ENCODE measurements at regions not wholly inside any gene's neighbourhood (a gene's known extent, or its start where the extent isn't known, plus 50 kb on each side); places are given as distances from the start of the nearest gene placed in this dataset.

DNA sequence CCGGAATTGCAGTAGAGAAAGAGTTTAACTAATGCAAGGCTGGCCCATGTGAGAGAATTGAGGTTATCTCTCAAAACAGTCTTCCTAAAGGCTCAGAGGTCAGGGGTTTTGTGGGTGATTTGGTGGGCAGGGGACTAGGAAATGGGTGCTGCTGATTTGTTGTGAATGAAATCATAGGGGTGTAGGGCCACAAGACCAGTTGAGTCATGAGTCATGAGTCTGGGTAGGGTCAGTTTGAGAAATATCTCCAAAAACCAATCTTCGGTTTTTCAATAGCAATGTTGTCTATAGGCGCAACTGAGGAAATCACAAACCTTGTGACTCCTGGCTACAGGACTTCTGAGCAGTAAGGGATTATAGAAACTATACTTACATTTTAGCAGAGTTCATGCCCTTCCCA is 460.0 kb upstream of the NRP1 start:
- 0 to 100% (median 50%) methylated on average over 1 to 3 of the region's 3 CpGs; no CpG with 5 or more reads in 1 of the 10 experiments for WGBS, 10 experiments
- in situ Hi-C loops (cut with MboI; ENCODE audit: low pct_unique_long_range_greater_than_20kb in 2 of 9, low sequenced_read_pairs in 9 of 9, unreplicated experiment in 9 of 9): no loop called here
- no peak overlapping the region for H3K4me3 ChIP-seq
- no peak for ATAC-seq (replicated peaks in 6 of 8)
- H3K27ac ChIP-seq: no peak overlapping the region
- peaks cover 20 to 26% of the 10 kb centered on the region in 2 donors for H3K4me1 ChIP-seq (replicated peaks in 1 of 2)

DNA sequence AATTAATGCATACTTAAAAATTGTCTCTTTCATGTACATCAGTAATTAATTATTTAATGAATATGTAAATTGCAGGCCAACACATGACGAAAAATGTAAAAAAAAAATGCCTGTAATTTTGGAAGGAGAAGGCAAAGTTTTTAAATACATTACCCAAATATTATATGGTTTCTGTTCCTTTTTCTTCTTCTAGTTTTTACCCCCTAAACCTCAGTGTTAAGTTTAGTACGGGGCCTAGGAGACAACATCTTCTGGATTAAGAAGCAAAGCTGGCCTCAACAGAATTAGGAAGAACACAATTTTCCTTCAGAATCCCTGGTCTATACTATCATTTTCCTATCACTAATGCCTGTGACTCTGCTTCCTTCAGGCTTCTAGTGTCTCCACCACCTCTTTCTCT is 459.3 kb upstream of the NRP1 start:
- Histone ChIP-seq H3K4me1 (replicated peaks in 1 of 2) (peaks cover 16 to 22% of the 10 kb centered on the region in 2 donors), H3K27ac (no peak overlapping the region), H3K4me3 (no peak overlapping the region)
- in situ Hi-C loops (cut with MboI; ENCODE audit: low pct_unique_long_range_greater_than_20kb in 2 of 9, low sequenced_read_pairs in 9 of 9, unreplicated experiment in 9 of 9): no loop called here
- ATAC-seq (replicated peaks in 6 of 8): no peak
- 41 to 100% (median 91%) methylated on average over 1 to 2 of the region's 2 CpGs; no CpG with 5 or more reads in 2 of the 10 experiments for WGBS, 10 experiments

DNA sequence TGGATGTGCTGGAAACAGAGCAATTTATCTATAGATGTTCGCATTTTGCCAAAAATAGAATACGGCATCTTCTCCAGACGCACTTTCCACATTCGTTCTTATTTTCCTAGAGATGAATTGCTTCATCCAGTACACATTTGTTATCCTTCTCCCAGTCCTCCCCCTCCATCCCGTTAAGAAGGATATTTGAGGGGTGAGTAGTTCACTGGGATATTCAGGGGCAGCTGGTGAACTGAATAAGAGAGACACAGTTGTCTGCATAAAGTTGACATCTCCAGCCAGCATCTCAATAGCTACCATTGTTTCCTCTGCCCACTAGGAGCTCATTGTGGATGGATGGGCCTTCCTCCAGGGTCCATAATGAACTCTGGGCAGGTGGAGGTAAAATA is 456.8 kb upstream of the NRP1 start:
- in situ Hi-C loops (cut with MboI; ENCODE audit: low pct_unique_long_range_greater_than_20kb in 2 of 9, low sequenced_read_pairs in 9 of 9, unreplicated experiment in 9 of 9): no loop called here
- no peak overlapping the region for H3K27ac ChIP-seq
- no peak overlapping the region for H3K4me3 ChIP-seq
- peak in 2 of 8 experiments; percentile 32 to 45 for ATAC-seq (replicated peaks in 6 of 8)
- 7 to 100% (median 65%) methylated on average over 1 to 5 of the region's 5 CpGs for WGBS, 10 experiments
- peaks cover 16 to 17% of the 10 kb centered on the region in 2 donors for H3K4me1 ChIP-seq (replicated peaks in 1 of 2)

DNA sequence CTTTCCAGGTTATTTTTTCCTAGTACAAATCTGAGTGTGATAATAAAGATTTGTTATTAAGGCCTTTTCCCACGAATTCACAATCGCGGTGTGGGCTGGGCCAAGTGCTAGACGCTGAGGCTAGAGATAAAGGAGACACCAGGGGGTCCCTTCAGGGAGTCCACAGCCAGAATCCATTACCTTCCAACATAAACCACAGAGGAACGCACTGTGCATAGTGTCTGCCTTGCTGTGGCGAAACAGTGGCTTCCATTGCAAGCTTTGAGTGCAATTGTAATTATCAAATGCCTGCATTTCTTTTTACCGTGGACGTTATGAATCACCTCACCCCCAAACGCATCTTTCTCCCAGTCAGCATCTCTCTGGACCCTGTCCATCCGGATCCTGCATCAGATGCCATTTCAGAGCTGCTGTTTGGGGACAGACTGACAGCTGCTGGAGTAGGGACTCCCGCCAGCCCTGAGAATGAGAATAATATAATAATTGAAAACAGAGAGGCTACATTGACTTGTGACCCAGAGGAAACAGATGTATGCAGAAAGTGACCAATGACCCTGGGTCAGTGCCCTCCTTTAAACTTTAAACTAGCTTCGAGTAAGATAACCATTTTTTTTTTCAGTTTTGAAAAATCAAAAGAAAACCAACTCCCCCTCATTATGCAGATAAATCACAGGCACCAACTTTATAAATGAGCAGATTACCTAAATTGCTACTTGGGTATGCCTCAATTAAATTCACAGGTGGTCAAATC is 456.2 kb upstream of the NRP1 start:
- peak in 4 of 8 experiments; percentile 27 to 56 (median 41) for ATAC-seq (replicated peaks in 6 of 8)
- in situ Hi-C loops (cut with MboI; ENCODE audit: low pct_unique_long_range_greater_than_20kb in 2 of 9, low sequenced_read_pairs in 9 of 9, unreplicated experiment in 9 of 9): no loop called here

DNA sequence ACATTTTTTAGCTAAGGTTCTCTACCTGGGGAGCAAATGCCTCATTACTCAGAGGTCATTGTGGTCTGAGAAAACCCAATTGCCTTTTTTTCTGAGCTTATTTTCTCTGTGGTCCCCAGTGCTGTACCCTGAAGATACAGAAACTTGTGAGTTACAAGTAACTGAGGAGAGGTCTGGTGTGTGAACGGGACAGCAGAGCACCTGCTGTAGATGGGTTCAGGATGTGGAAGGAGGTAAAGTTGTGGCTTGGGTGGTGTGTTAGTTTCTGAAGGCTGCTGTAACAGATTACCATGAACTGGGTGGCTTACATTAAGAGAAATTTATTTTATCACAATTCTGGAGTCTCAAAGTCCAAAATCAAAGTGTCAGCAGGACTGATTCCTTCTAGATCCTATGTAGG is 449.1 kb upstream of the NRP1 start:
- ATAC-seq (replicated peaks in 6 of 8): no peak
- Histone ChIP-seq H3K4me1 (replicated peaks in 1 of 2) (no peaks in the 10 kb centered on the region), H3K4me3 (no peak overlapping the region), H3K27ac (no peak overlapping the region)
- 13 to 100% (median 80%) methylated on average over 1 of the region's 1 CpG; no CpG with 5 or more reads in 3 of the 10 experiments for WGBS, 10 experiments
- in situ Hi-C loops (cut with MboI; ENCODE audit: low pct_unique_long_range_greater_than_20kb in 2 of 9, low sequenced_read_pairs in 9 of 9, unreplicated experiment in 9 of 9): no loop called here

More for the DNA sequence above, 456.2 kb upstream of the NRP1 start:
- Histone ChIP-seq H3K4me1 (replicated peaks in 1 of 2) (peaks cover 16 to 17% of the 10 kb centered on the region in 2 donors), H3K27ac (peak overlapping the region in 1 of 2 donors; percentile 19), H3K4me3 (no peak overlapping the region)
- 0 to 75% (median 15%) methylated on average over 1 to 10 of the region's 12 CpGs; no CpG with 5 or more reads in 1 of the 10 experiments for WGBS, 10 experiments

DNA sequence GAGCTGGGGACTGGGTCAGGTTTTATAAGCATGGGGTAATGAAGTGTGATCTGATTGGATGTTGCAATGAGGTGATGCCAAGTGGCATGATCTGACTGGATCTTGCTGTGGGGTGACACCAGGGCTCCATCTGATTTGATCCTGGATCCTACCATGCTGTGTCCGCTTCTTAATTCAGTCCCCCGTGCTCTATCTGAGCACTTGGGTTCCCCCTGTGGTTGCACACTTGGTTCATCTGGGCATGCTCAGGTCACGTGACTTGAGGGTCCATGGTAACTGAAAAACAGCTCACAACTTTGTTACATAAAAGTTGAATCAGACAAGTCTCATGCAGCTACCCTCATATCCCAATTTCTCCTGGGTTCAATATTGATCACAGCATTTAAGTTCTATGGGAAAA is 448.6 kb upstream of the NRP1 start:
- in situ Hi-C loops (cut with MboI; ENCODE audit: low pct_unique_long_range_greater_than_20kb in 2 of 9, low sequenced_read_pairs in 9 of 9, unreplicated experiment in 9 of 9): no loop called here
- H3K4me3 ChIP-seq: no peak overlapping the region

DNA sequence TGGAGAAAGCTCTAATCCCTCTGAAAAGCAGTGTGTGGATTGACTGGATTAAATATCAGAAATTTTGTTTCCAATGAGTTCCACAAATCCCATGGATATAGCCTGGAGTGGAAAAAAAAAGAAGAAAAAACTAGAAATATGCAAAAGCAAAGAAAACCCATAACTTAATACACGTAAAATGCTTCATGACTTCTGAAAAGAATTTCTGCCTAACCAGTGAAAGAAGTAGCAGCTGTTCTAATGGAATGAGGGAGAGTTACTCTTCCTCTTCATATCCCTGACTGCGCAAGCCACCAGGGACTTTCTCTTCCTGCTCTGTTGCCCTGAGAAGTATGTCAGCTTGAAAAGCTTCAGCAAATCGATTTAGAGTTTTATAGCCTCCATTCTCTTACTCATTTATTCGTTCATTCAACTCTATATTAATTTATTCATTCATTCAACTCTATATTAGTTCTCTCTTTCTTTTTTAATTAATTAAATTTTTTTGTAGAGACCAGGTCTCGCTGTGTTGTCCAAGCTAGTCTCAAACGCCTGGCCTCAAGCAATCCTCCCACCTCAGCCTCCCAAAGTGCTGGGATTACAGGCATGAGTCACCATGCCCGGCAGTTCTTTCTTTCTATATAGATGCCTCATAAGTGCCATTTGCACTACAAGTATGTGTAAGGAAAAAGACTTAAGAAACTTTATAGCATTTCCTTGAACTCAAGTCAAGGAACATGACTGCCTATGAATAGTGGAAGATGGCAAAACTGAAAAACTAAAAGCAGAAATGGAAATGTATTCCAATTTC is 447.3 kb upstream of the NRP1 start:
- in situ Hi-C loops (cut with MboI; ENCODE audit: low pct_unique_long_range_greater_than_20kb in 2 of 9, low sequenced_read_pairs in 9 of 9, unreplicated experiment in 9 of 9): no loop called here
- 45 to 100% (median 87%) methylated on average over 3 to 7 of the region's 7 CpGs for WGBS, 10 experiments
- no peak for ATAC-seq (replicated peaks in 6 of 8)
- Histone ChIP-seq H3K4me3 (no peak overlapping the region), H3K4me1 (replicated peaks in 1 of 2) (peaks cover 0 to 8% of the 10 kb centered on the region in 2 donors), H3K27ac (no peak overlapping the region)

More for the DNA sequence above, 448.6 kb upstream of the NRP1 start:
- Histone ChIP-seq H3K27ac (no peak overlapping the region), H3K4me1 (replicated peaks in 1 of 2) (no peaks in the 10 kb centered on the region)
- no peak for ATAC-seq (replicated peaks in 6 of 8)
- WGBS, 10 experiments: 50 to 100% (median 85%) methylated on average over 1 to 3 of the region's 3 CpGs; no CpG with 5 or more reads in 2 of the 10 experiments

DNA sequence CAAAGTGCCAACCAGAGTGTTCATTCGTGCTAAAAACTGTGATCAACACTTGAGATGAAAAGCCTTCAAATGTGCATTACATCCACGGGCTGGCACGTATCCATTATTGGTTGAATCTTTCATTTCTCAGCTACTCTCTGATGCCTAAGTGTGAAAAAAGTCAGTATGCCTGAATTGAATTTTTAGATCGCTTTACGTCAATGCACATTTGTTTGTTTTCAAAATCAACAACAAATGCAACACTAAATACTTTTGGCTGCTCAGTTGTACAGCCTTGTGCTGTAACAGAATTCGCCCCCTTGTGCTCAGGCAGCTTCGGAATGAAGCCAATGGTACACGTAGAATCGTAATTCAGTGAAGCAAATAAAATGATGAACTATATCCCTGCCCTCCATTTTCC is 446.5 kb upstream of the NRP1 start:
- WGBS, 10 experiments: 30 to 100% (median 93%) methylated on average over 2 to 9 of the region's 9 CpGs; no CpG with 5 or more reads in 1 of the 10 experiments
- ATAC-seq (replicated peaks in 6 of 8): no peak
- Histone ChIP-seq H3K4me3 (no peak overlapping the region), H3K4me1 (replicated peaks in 1 of 2) (peaks cover 0 to 9% of the 10 kb centered on the region in 2 donors), H3K27ac (no peak overlapping the region)
- in situ Hi-C loops (cut with MboI; ENCODE audit: low pct_unique_long_range_greater_than_20kb in 2 of 9, low sequenced_read_pairs in 9 of 9, unreplicated experiment in 9 of 9): no loop called here

DNA sequence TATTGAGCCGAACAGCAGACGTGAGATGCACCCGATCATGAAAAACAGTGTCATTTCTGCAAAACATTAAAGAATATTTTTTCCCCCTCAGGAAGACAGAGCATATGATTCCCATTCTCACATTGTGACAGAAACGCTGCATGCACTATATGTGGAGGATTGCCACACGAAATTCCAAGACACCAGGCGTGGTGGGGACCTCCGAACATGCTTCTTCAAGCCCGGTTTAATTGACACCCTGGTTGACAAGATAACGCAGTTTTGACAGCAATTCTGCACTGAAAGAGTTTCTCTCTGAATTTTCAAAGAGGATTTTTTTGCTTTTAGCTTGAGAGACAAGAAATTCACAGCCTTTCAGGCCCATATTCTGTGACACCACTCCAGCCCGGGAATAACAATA is 442.8 kb upstream of the NRP1 start:
- no peak overlapping the region for H3K4me3 ChIP-seq
- no peak overlapping the region for H3K27ac ChIP-seq
- WGBS, 10 experiments: 0 to 82% (median 52%) methylated on average over 1 to 10 of the region's 10 CpGs; no CpG with 5 or more reads in 2 of the 10 experiments
- peaks cover 15 to 25% of the 10 kb centered on the region in 2 donors for H3K4me1 ChIP-seq (replicated peaks in 1 of 2)
- ATAC-seq (replicated peaks in 6 of 8): no peak
- in situ Hi-C loops (cut with MboI; ENCODE audit: low pct_unique_long_range_greater_than_20kb in 2 of 9, low sequenced_read_pairs in 9 of 9, unreplicated experiment in 9 of 9): no loop called here

DNA sequence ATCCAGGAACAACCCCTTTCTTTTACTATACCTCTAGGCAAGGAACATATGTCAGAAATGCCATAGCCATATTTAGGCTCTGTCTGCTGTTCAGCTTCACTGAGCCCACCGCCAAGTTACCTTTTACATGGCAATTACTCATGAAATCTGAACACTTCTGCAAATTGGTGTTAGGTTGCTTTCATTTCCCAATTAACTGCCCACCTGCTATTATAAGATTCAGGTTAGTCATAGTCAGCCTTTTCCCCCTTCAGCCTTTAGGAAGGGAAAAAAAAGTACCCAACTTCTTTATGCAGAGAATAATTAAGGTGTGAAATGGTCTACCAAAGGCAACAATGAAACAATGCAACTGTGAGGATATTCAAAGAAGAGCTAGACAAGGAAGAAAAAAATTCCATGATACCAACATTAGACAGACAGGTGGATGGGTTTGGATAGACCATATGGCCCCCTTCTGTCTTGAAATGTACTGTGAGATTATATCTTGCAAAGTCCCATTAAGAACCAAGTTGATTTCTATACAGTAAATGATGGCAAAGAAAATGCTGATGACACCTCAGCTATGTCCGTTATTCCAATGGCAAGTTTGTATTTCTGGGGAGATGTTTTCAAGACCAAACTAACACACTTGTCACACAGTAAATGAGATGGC is 442.1 kb upstream of the NRP1 start:
- Histone ChIP-seq H3K4me3 (no peak overlapping the region), H3K4me1 (replicated peaks in 1 of 2) (peaks cover 22 to 32% of the 10 kb centered on the region in 2 donors), H3K27ac (no peak overlapping the region)
- ATAC-seq (replicated peaks in 6 of 8): no peak
- 17 to 100% (median 89%) methylated on average over 1 to 2 of the region's 2 CpGs; no CpG with 5 or more reads in 2 of the 10 experiments for WGBS, 10 experiments
- in situ Hi-C loops (cut with MboI; ENCODE audit: low pct_unique_long_range_greater_than_20kb in 2 of 9, low sequenced_read_pairs in 9 of 9, unreplicated experiment in 9 of 9): no loop called here

DNA sequence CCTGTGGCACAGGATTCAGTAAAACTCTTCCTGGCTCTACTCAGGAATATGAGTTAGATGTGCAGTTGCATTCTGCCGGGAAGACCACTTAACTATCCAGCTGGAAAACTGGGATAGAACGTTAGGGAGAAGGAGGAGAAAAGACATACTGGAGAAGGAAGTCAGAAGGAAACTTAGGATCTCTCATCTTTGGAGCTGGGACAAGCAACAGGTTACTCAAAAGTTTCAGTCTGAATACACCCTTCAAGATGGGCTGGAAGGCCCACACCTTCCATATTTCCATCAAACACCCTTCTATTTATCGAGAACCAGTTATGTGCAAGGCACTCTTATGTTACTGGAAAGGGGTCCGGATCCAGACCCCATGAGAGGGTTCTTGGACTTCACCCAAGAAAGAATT is 440.4 kb upstream of the NRP1 start:
- ATAC-seq (replicated peaks in 6 of 8): no peak
- peaks cover 24 to 35% of the 10 kb centered on the region in 2 donors for H3K4me1 ChIP-seq (replicated peaks in 1 of 2)
- no peak overlapping the region for H3K4me3 ChIP-seq
- 60 to 100% (median 98%) methylated on average over 1 to 4 of the region's 4 CpGs; no CpG with 5 or more reads in 6 of the 10 experiments for WGBS, 10 experiments
- in situ Hi-C loops (cut with MboI; ENCODE audit: low pct_unique_long_range_greater_than_20kb in 2 of 9, low sequenced_read_pairs in 9 of 9, unreplicated experiment in 9 of 9): no loop called here
- H3K27ac ChIP-seq: no peak overlapping the region

DNA sequence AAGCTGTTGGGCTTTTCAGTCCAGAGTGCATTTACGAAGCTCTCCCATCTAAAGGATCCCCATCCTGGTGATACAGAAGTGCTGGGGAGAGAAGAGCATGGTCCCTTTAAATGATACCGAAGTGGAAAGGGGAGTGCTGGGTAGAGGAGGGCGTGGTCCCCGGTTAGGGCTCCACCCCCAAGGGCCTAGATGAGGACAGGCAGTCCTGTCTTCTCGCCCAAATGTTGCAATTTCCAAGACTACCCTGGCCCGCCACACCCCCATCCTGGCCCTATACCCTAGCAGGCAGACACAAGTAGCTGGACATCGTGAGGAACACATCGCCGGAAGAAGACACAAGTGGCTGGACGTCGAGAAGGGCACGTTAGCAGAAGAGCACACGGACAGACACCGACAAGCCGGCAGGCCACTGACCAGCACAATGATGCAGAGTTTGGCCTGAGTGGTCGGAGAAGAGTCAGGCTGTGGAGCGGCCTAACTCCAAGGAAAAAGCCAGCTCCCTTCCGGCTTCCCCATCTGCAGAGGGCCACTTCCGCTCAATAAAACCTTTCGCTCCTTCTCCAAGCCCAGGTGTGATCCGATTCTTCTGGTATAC is 439.5 kb upstream of the NRP1 start:
- Histone ChIP-seq H3K4me3 (no peak overlapping the region), H3K27ac (no peak overlapping the region), H3K4me1 (replicated peaks in 1 of 2) (peaks cover 24 to 35% of the 10 kb centered on the region in 2 donors)
- peak in 1 of 8 experiments; percentile 21 for ATAC-seq (replicated peaks in 6 of 8)
- 73 to 100% (median 92%) methylated on average over 1 to 16 of the region's 21 CpGs; no CpG with 5 or more reads in 2 of the 10 experiments for WGBS, 10 experiments
- in situ Hi-C loops (cut with MboI; ENCODE audit: low pct_unique_long_range_greater_than_20kb in 2 of 9, low sequenced_read_pairs in 9 of 9, unreplicated experiment in 9 of 9): no loop called here
